UCSD-AML1 (cell line): ENCODE measurements at regions not wholly inside any gene's neighbourhood (a gene's known extent, or its start where the extent isn't known, plus 50 kb on each side); places are given as distances from the start of the nearest gene placed in this dataset.

Experiments used
- DNase-seq: peaks from one replicate; lab custom pipeline; 2025; ENCODE audit not compliant: unreplicated experiment; lab: John Stamatoyannopoulos, UW

GRCh38 chr9:109549386-109549785, 51.3 kb upstream of the PTPN3 start:
- DNase-seq, result no peak

- DNase-seq, result no peak
These were observed 53.5 kb upstream of the PTPN3 start for GRCh38 chr9:109551651-109552050.

GRCh38 chr9:109555215-109555614, 57.1 kb upstream of the PTPN3 start:
- DNase-seq, result no peak

- DNase-seq, result no peak
These were observed 58.0 kb upstream of the PTPN3 start for GRCh38 chr9:109556061-109556460.

- DNase-seq, result no peak
These were observed 58.7 kb upstream of the PTPN3 start for GRCh38 chr9:109556786-109557185.

- DNase-seq, result no peak
These were observed 59.4 kb upstream of the PTPN3 start for GRCh38 chr9:109557481-109557880.

GRCh38 chr9:109558718-109559151, 60.6 kb upstream of the PTPN3 start:
- DNase-seq, result no peak

GRCh38 chr9:109560470-109561132, 62.5 kb upstream of the PTPN3 start:
- DNase-seq, result no peak

- no peak for DNase-seq
These were observed 63.0 kb upstream of the PTPN3 start for GRCh38 chr9:109561137-109561536.

GRCh38 chr9:109568089-109568488, 70.0 kb upstream of the PTPN3 start:
- no peak for DNase-seq

GRCh38 chr9:109568568-109569210, 70.6 kb upstream of the PTPN3 start:
- no peak for DNase-seq

GRCh38 chr9:109574061-109574882, 76.2 kb upstream of the PTPN3 start:
- no peak for DNase-seq

- no peak for DNase-seq
These were observed 78.7 kb upstream of the PTPN3 start for GRCh38 chr9:109576762-109577161.

- no peak for DNase-seq
These were observed 81.3 kb upstream of the PTPN3 start for GRCh38 chr9:109579191-109579948.

- DNase-seq, result no peak
These were observed 84.3 kb upstream of the PTPN3 start for GRCh38 chr9:109582386-109582785.

- no peak for DNase-seq
These were observed 86.1 kb upstream of the PTPN3 start for GRCh38 chr9:109584205-109584604.

- no peak for DNase-seq
These were observed 87.7 kb upstream of the PTPN3 start for GRCh38 chr9:109585796-109586195.

GRCh38 chr9:109586993-109587392, 88.9 kb upstream of the PTPN3 start:
- no peak for DNase-seq

- no peak for DNase-seq
These were observed 90.3 kb upstream of the PTPN3 start for GRCh38 chr9:109588415-109588814.

- no peak for DNase-seq
These were observed 92.9 kb upstream of the PTPN3 start for GRCh38 chr9:109590966-109591365.

- DNase-seq, result no peak
These were observed 93.6 kb upstream of the PTPN3 start for GRCh38 chr9:109591691-109592090.
